Medulla oblongata (tissue), 1 donor: ENCODE measurements at regions not wholly inside any gene's neighbourhood (a gene's known extent, or its start where the extent isn't known, plus 50 kb on each side); places are given as distances from the start of the nearest gene placed in this dataset.

ENCODE experiments used
- DNase-seq: peaks from one replicate; pipeline ENCODE4 v3.0.0-alpha.2; 2015; ENCODE audit errors: extremely low spot score

DNA sequence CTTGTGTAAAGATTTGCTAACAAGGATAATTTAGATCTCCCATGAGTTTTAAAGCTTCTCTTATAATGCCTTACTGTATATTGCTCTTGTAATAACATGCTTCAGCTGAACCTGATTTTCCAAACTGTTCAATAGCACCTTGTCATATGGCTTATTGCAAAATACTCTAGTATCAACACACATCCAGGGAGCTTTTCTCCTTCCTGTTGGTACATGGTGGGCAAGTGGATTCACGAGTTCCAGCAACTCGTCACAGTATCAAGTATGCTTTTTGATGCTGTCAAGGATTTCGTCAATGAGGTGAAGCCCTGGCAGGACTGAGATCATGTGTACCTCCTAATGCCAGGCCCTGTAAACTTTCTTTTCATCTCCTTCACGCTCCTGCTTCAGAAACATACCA is 59.5 kb upstream of the ITPRID2 start:
- no peak for DNase-seq

DNA sequence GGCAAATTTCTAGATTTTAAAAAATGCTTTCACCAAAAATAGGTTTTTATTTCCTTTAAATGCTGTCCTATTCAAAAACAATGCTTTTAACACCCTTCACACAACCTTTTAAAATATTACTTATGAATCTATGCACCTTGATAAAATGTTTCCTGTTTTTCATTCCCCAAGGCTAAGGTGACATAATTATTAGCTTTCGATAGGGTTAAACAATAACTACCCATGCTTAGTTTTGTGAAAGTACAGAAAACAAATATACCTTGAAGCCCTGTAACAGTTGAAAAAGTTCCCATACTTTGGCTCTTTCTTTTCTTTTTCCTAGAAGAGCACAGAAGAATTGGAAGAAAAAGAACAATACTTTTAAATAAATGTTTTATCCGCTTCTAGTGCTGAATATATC is 54.9 kb upstream of the ITPRID2 start:
- no peak for DNase-seq

DNA sequence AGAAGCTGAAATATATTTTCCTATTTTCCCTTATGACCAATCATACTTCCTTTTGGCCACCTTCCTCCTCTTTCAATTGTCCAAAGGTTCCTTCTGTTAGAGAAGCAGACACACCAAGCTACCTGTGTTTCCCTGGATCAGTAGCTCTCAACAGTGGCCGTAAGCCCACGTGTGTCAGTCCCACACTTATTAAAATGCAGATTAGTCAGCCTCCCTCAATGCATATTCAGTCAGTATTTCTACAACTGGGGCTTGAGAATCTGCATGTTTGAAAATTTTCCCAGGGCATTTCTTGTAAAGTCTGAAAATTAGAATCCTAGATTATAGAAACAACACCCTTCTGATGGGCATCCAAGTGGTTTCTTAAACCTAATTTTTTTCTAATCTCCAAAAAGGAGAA is 54.0 kb upstream of the ITPRID2 start:
- no peak for DNase-seq

DNA sequence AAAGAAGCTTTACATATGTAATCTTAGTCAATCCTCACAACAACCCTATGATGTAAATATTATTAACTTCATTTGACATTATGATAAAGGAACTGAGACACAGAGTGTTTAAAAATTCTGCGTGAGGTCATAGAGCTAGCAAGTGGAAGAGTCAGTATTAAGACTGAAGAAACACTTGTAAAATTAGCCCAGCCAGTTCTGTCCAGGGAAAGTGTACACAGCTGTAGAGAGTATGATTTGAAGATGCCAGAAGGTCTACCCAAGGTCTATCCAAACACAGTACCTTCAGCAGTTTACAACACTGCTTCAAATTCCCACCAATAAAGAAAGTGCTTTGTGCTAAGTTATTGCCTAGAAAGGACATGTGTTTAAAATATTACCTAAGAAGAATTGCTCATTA is 51.7 kb upstream of the ITPRID2 start:
- no peak for DNase-seq

DNA sequence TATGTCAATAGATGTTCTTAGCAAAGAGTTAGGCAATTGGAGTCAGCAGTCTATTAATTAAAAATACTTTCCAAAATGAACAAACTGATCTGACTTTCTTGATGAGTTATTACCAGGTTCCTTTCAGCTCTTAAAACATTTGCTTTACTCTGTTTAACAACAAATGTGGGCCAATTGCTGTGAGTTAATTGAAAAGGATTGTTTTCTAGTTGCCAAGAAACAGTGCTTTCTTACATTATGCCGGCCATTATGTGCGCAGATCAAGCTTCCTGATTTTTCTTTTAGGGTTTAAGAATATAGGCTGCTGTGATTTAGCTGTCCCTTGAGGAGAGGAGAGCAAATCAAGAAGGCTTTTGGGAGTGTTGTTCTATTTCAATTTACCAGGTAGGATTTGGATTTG is 50.5 kb upstream of the ITPRID2 start:
- no peak for DNase-seq
